ENCODE measurements at regions not wholly inside any gene's neighbourhood (a gene's known extent, or its start where the extent isn't known, plus 50 kb on each side); places are given as distances from the start of the nearest gene placed in this dataset.

- no peak for DNase-seq (ENCODE audit: insufficient read length, low spot score)
- FAIRE-seq: no peak
These were observed 67.6 kb upstream of the FOXF1 start for GRCh38 chr16:86442703-86443102.

DNA sequence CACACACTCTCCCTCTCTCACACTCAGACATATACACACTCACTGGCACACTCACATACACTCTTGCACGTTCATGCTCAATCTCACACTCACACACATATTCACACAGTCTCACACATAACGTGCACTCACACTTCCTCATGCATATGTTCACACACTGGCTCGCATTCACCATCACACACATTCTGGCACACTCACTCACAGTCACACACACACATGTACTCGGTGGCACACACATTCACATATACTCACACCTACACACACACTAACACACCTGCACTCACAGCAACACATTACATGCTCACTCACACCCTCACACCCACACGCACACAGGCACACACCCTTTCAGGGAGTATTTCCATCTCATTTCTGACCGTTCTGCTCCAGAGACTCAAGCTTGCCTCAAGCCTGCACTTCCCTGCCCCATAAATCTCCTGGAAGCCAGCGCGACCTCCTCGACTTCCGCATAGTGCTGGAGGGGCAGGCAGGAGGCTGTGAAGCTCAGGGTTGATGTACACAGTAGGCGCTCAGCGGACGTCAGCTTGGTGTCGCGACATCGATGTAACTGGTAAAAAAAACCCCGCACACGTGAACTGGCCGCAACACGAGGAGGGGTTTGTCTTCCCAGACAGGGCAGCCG lies 66.7 kb upstream of the FOXF1 start:
- no peak for FAIRE-seq
- DNase-seq (ENCODE audit: insufficient read length, low spot score): no peak

GRCh38 chr16:86444261-86444660 lies 66.1 kb upstream of the FOXF1 start:
- FAIRE-seq: no peak

GRCh38 chr16:86444661-86445060 lies 65.7 kb upstream of the FOXF1 start:
- FAIRE-seq (no peak), DNase-seq (ENCODE audit: insufficient read length, low spot score) (no peak)

More at GRCh38 chr16:86444261-86444660, 66.1 kb upstream of the FOXF1 start:
- DNase-seq (ENCODE audit: insufficient read length, low spot score): no peak

GRCh38 chr16:86446279-86446678 lies 64.0 kb upstream of the FOXF1 start:
- FAIRE-seq: no peak

DNA sequence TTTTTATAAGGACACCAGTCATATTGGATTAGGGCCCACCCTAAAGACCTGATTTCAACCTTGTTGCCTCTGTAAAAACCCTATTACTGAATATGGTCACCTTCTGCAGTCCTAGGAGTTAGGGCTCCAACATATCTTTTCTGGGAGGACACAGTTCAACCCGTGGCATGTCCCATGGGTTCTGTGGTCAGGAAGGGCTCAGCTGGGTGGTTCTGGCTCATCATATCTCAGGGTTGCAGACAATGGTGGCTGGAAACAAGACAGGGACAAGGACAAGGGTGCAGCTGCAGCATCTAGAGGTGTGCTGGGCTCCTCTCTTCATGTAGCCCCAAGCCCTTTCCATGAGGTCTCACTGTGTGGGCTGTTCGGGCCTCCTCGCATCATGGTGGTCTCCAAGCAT lies 63.1 kb upstream of the FOXF1 start:
- DNase-seq (ENCODE audit: insufficient read length, low spot score) (no peak), FAIRE-seq (no peak)

More at GRCh38 chr16:86446279-86446678, 64.0 kb upstream of the FOXF1 start:
- no peak for DNase-seq (ENCODE audit: insufficient read length, low spot score)

DNA sequence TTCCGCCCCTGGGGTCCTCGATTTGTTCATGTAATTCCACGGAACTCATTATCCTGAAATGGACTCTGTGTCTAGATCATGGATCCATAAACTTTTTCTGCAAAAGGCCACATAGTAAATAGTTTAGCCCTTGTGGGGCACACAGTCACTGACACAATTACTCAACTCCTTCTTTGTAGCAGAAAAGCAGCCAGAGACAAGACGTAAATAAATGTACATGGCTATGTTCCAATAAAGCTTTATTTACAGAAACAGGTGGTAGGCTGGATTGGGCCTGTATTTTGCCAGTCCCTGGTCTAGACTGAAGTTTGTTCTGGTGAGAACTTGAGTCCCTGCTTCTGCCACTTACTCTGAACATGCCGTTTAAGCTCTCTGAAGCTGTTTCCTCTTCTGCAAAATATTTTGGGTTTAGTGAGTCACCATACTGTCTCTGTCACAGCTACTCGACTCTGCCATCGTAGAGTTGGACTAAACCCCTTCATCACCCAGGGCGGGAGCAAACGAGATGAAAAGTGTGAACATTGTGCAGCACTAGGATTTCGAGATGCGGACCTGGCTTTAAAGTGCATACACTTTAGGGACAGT lies 61.9 kb upstream of the FOXF1 start:
- FAIRE-seq (no peak), DNase-seq (ENCODE audit: insufficient read length, low spot score) (no peak)

DNA sequence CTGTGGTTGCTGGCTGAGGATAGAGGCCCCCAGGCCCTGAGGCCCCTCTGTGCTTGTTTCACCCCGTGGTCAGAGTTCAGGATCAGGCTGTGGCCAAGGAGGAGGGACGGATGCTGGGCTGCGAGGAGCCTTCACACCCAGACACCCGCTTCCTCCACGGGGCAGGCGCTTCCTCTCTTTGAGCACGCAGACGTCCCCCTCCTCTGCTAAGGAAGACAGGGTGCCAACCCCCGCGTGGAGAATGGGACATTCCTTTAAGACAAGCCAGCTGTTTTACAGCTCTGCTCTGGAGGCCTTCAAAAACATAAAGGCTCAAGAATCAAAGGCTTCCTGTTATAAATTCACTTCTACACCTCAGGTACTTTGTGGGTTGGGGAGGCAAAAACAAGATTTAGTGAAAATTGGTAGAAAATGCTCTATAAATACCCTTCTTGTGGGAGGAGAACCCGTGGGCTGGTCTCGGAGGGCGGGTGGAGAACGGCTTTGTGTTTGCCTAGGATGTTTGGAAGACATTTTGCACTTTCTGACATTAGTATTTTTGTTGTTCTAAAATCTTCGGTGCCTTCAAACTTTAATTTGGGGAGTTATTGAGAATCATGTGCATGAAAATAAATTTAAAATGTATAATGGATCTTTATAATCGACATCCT lies 60.8 kb upstream of the FOXF1 start:
- DNase-seq (ENCODE audit: insufficient read length, low spot score): no peak
- FAIRE-seq: no peak

DNA sequence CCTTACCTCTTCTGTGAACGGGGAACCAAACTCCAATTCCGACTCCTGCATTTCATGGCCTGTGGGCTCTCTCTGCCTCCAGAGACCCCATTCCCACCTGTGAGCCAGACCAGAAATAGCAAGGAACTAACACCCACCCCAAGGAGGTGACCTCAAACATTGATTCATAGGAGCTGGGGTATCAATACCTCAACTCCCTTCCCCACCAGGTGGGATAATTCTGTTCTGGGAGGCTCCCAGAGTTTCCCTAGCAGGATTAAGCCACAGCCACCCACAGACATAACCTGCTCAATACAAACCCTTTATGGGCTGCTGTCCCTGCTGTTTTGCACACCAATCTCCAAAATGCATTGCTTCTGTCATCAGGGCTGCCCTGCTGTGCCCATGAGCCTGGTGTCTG lies 59.6 kb upstream of the FOXF1 start:
- FAIRE-seq (no peak), DNase-seq (ENCODE audit: insufficient read length, low spot score) (no peak)

GRCh38 chr16:86452451-86452850 lies 57.9 kb upstream of the FOXF1 start:
- no peak for DNase-seq (ENCODE audit: insufficient read length, low spot score)

GRCh38 chr16:86455116-86455515 lies 55.2 kb upstream of the FOXF1 start:
- FAIRE-seq (no peak), DNase-seq (ENCODE audit: insufficient read length, low spot score) (no peak)

More at GRCh38 chr16:86452451-86452850, 57.9 kb upstream of the FOXF1 start:
- no peak for FAIRE-seq

DNA sequence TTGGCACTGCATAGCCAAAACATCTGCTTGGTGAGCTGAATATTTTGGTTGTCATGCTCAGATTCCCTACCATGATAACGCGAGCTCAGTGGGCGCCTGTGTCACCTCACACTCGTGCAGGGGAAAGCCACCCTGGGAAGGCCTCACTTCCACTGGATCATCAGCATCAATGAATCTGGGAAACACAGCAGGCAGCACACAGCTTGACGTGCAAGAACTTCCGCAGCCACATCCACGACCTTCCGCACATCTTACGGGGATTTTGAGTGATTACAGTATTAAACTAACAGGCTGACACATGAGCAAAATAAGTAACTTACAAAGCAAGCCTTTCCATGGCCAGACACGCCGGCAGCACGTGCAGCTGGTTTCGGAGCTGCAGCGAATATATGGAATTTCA lies 54.7 kb upstream of the FOXF1 start:
- no peak for FAIRE-seq
- DNase-seq (ENCODE audit: insufficient read length, low spot score): no peak

DNA sequence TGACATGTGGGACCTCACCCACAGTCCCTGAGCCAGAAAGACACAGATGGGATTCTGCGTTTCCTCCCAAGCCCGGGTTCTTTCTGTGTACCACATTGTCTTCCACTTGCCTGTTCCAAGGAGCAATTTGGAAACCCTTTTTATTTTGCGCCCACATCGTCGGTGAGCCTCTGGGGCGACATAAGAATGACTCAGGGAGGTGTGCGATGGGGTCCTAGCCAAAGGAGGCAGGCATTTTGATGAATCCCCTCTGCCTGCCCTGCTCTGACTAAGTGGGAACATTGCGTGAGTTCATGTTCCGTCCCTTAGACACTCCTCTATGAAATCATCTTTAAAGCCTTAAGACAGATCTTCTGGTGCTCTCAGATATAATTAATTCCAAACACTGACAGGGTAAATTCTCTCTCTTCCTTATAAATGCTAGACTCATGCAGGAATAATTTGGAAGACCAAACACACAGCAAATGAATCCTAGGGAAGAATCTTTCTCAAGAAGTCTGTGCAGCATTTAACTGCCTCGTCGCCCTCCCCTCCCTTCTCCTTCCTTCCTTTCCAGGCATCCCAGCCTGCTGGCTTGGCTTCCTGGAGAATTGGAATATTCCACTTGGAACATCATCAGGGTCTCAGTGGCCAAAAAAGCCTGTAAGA lies 52.7 kb upstream of the FOXF1 start:
- no peak for FAIRE-seq

GRCh38 chr16:86458149-86458777 lies 52.1 kb upstream of the FOXF1 start:
- no peak for DNase-seq (ENCODE audit: insufficient read length, low spot score)
- FAIRE-seq: no peak

More for the DNA sequence above, 52.7 kb upstream of the FOXF1 start:
- DNase-seq (ENCODE audit: insufficient read length, low spot score): no peak

- no peak for DNase-seq (ENCODE audit: insufficient read length, low spot score)
- FAIRE-seq: no peak
These were observed 51.1 kb upstream of the FOXF1 start for GRCh38 chr16:86459266-86459665.
